ENCODE measurements at regions not wholly inside any gene's neighbourhood (a gene's known extent, or its start where the extent isn't known, plus 50 kb on each side); places are given as distances from the start of the nearest gene placed in this dataset.

DNA sequence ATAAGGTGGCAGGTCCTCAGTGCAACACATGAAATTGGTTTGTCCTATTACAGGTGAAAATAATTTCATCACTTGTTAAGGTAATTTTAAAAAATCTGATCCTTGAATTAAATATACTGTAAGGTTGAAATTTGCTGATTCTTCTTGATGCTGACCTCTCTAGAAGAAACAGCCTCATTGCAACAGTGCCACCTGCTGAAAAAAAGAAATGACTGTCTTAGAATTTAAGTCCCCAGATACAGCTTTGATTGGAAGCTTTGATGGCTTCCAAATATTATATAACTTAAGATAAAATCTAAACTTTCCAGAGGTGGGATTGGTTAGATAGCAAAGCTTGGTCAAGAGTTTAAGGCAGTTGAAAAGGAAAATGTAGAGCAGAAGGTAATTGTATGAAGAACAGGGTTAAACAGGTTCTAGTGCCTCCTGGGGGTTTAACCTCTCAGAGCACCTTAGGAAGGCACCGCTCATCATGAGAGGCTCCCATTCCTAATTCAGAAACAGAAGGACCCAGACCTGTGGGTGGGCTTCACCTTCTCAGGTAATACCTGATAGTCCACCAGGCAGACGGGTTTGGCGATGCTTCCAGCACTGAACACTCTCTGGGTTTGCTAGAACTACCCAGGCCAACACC lies 401.0 kb downstream of the PAX1 start:
- Histone ChIP-seq H3K27ac (replicated peaks) (no peak overlapping the region), H3K4me3 (replicated peaks; ENCODE audit: insufficient read depth, low read length) (no peak overlapping the region), H3K27me3 (ENCODE audit: insufficient read depth, poor library complexity, severe bottlenecking) (no peaks in the 10 kb centered on the region)
- DNase-seq (ENCODE audit: low read depth in 1 of 2, low spot score in 1 of 2): no peak
- TF ChIP-seq GABPA (IDR thresholded peaks at IDR 0.05; ENCODE audit: low read depth) (no peak), POLR2AphosphoS5 (IDR thresholded peaks at IDR 0.05; ENCODE audit: low read depth) (no peak), CTCF (IDR thresholded peaks at IDR 0.05; ENCODE audit: insufficient read depth, low read length) (no peak), SPI1 (IDR thresholded peaks at IDR 0.05; ENCODE audit: borderline replicate concordance, low read depth) (no peak)
- TF ChIP-seq, protein P1, sequence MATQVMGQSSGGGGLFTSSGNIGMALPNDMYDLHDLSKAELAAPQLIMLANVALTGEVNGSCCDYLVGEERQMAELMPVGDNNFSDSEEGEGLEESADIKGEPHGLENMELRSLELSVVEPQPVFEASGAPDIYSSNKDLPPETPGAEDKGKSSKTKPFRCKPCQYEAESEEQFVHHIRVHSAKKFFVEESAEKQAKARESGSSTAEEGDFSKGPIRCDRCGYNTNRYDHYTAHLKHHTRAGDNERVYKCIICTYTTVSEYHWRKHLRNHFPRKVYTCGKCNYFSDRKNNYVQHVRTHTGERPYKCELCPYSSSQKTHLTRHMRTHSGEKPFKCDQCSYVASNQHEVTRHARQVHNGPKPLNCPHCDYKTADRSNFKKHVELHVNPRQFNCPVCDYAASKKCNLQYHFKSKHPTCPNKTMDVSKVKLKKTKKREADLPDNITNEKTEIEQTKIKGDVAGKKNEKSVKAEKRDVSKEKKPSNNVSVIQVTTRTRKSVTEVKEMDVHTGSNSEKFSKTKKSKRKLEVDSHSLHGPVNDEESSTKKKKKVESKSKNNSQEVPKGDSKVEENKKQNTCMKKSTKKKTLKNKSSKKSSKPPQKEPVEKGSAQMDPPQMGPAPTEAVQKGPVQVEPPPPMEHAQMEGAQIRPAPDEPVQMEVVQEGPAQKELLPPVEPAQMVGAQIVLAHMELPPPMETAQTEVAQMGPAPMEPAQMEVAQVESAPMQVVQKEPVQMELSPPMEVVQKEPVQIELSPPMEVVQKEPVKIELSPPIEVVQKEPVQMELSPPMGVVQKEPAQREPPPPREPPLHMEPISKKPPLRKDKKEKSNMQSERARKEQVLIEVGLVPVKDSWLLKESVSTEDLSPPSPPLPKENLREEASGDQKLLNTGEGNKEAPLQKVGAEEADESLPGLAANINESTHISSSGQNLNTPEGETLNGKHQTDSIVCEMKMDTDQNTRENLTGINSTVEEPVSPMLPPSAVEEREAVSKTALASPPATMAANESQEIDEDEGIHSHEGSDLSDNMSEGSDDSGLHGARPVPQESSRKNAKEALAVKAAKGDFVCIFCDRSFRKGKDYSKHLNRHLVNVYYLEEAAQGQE (IDR thresholded peaks at IDR 0.05; ENCODE audit: insufficient replicate concordance, low read depth): no peak

DNA sequence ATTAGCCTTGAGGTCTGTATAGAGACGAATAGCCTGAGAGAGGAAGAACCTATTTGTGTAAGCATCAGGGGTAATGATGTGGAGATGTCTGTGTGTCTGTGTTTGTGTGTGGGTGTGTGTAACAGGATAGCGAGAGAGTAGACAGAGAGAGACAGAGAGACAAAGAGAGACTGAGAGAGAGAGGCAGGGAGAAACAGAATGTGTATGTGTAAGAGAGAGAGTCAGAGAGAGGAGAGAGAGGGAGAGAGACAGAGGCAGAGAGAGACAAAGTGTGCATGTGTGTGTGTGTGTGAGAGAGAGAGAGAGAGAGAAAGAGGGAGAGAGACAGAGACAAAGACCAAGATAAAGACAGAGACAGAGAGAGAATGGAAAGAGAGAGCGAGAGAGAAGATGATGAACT lies 396.1 kb downstream of the PAX1 start:
- H3K27me3 ChIP-seq (ENCODE audit: insufficient read depth, poor library complexity, severe bottlenecking): no peaks in the 10 kb centered on the region
- no peak for DNase-seq (ENCODE audit: low read depth in 1 of 2, low spot score in 1 of 2)
- TF ChIP-seq GABPA (IDR thresholded peaks at IDR 0.05; ENCODE audit: low read depth) (no peak), SPI1 (IDR thresholded peaks at IDR 0.05; ENCODE audit: borderline replicate concordance, low read depth) (no peak), CTCF (IDR thresholded peaks at IDR 0.05; ENCODE audit: insufficient read depth, low read length) (no peak), POLR2AphosphoS5 (IDR thresholded peaks at IDR 0.05; ENCODE audit: low read depth) (no peak)
- TF ChIP-seq, protein P1 (IDR thresholded peaks at IDR 0.05; ENCODE audit: insufficient replicate concordance, low read depth): no peak
- no peak overlapping the region for H3K27ac ChIP-seq (replicated peaks)
- no peak overlapping the region for H3K4me3 ChIP-seq (replicated peaks; ENCODE audit: insufficient read depth, low read length)

GRCh38 chr20:22100686-22101085 lies 395.2 kb downstream of the PAX1 start:
- TF ChIP-seq, protein P1 (IDR thresholded peaks at IDR 0.05; ENCODE audit: insufficient replicate concordance, low read depth): no peak
- TF ChIP-seq GABPA (IDR thresholded peaks at IDR 0.05; ENCODE audit: low read depth) (no peak), SPI1 (IDR thresholded peaks at IDR 0.05; ENCODE audit: borderline replicate concordance, low read depth) (no peak), CTCF (IDR thresholded peaks at IDR 0.05; ENCODE audit: insufficient read depth, low read length) (no peak), POLR2AphosphoS5 (IDR thresholded peaks at IDR 0.05; ENCODE audit: low read depth) (no peak)
- DNase-seq (ENCODE audit: low read depth in 1 of 2, low spot score in 1 of 2): no peak
- no peak overlapping the region for H3K4me3 ChIP-seq (replicated peaks; ENCODE audit: insufficient read depth, low read length)
- no peak overlapping the region for H3K27ac ChIP-seq (replicated peaks)
- no peaks in the 10 kb centered on the region for H3K27me3 ChIP-seq (ENCODE audit: insufficient read depth, poor library complexity, severe bottlenecking)

Data from HL-60 (cell line).